T47D (cell line): ENCODE measurements at regions not wholly inside any gene's neighbourhood (a gene's known extent, or its start where the extent isn't known, plus 50 kb on each side); places are given as distances from the start of the nearest gene placed in this dataset.

ENCODE experiments used
- DNase-seq, 2 experiments: peaks; one replicate each; pipeline versions ENCODE4 v3.0.0 to v3.0.0-alpha.2; 2011 to 2012; ENCODE audit warnings: low read depth in 1 of 2, low spot score in 1 of 2
- JUND ChIP-seq: IDR thresholded peaks from 2 replicates; pipeline ENCODE4 v1.6.1; 2012; ENCODE audit warnings: low read depth
- in situ Hi-C: cut with HindIII; loops from 2 replicates; pipeline ENCODE4 v1.10.0; 2016; ENCODE audit warnings: low sequenced_read_pairs, low pct_unique_long_range_greater_than_20kb

DNA sequence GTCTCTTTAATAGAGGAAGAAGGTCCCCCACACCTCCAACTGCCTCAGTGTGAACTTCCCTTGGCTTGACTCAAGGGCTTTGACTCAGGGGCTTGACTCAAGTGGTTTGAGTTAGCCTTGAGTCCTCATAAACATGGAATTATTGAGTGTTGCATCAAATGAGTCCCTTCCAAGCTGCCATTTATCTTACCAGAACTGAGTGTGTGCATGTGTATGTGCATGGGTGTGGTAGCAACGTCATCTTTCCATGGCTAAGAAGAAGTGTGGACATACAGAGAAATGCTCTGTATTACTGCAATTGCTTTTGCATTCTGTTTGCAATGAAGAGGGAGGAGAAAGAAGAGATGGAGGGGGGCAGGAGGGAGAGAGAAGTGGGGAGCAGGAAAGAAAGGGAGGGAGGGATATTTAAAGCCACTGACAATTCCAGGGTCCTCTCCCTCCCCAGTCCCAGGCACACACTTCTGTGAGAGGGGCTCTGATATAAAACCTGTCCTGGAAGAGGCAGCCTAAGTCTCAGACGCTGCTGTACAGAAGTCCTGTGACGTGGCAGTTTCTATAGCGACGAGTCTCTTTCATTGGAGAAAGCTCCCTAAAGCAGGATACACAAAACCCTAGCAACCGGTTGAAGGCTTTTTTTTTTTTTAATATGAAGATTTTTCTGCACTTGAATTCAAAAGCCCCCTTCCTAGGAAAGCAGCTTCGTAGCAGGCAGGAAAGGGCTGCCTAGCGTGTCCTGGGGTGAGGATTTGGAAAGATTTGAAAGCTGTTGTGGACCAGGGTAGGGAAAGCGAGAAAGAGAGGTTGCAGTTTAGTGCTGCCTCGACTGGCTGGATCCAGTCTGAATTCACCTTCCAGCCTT, 93.3 kb upstream of the MAP1B start:
- DNase-seq: no peak
- no peak for TF ChIP-seq JUND
- in situ Hi-C loops: no loop called here

DNA sequence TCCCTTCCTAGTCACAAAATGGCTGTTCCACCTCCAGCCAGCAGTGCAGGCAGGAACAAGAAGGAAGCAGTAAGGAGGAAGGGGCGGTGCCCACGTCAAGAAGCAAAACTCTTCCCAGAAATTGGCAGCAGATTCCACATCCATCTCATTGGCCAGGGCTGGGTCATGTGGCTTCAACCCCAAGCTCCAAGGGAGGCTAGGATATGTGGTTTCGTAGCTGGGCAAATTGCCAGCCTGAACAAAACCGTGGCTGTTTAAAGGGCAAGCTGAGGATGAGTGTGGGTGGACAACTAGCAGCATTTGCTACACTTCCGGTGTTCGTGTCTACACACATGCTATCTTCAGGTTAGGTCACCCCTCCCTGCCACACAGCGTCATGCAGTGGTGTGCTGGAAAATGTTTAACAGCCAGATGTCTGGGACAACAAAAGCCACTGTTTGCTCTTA, 92.1 kb upstream of the MAP1B start:
- peak in 1 of 2 experiments; percentile 55 for DNase-seq
- in situ Hi-C loops: no loop called here

DNA sequence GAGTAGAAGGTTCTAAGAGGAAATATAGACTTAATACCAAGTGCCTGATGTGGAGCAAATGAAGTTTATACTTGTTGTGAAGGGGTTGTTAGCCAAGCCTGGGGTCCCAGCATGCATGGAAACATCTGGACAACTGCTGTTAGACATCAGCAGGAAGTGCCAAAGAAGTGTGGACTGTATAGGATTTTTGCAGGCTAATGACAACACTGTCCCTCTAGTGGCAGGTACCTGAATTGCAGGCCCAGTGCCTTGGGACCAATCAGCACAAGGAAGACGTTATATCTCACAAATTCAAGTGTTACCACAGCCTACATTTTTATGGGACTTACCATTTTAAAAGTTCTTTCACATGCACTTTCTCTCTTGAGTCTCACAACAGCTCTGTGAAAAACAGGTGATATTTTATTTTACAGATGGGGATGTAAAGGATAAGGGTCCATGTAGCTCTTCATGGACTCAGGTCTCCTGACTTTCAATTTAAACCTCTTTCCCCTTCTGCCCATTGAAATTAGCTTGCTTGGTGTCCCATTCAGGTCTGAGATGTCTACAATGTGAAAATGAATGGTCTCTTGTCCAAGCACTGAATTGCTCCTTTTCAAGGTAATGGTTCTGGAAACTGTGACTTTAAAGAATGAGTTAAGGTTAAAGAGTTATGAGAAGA, 89.0 kb upstream of the MAP1B start:
- TF ChIP-seq JUND: no peak
- peak in 1 of 2 experiments; percentile 28 for DNase-seq
- in situ Hi-C loops: no loop called here

More for the DNA sequence above, 92.1 kb upstream of the MAP1B start:
- no peak for TF ChIP-seq JUND

DNA sequence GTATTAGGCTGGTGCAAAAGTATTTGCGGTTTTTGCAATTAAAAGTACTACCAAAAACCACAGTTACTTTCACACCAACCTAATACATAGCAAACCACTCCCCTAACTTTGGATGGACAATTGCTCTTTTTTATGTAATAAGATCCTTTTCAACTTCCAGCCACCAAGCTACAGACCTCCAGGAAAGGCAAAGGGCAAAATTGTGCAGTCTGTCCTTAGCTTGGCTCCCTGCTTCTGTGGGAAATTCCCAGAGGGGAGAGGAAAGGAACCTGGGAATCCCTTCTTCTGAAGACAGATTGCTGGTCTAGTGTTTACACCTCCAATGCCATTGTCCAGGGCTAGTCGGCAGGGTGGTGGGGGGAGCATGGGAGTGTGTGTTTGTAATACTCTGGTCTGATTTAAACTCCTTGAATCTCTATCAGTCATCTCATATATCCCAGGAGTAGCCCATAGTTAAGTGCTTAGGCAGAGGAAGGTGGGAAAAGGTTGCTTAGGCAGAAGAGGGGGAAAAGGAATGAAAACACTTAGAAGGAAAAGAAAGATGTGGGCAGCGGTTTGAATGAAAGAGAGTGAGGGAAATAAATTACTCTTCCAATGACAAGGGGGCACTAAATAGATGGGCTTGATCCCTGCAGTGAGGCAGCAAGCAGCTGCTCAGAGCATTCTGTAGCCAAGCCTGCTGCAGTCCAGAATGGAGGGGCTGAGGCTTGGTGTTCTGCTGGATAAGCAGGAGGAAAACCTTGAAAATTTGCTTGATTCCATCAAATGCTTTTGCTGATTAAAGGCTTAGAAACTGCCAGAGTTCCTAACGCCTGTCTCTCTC, 86.9 kb upstream of the MAP1B start:
- in situ Hi-C loops: no loop called here
- DNase-seq: no peak
- no peak for TF ChIP-seq JUND

DNA sequence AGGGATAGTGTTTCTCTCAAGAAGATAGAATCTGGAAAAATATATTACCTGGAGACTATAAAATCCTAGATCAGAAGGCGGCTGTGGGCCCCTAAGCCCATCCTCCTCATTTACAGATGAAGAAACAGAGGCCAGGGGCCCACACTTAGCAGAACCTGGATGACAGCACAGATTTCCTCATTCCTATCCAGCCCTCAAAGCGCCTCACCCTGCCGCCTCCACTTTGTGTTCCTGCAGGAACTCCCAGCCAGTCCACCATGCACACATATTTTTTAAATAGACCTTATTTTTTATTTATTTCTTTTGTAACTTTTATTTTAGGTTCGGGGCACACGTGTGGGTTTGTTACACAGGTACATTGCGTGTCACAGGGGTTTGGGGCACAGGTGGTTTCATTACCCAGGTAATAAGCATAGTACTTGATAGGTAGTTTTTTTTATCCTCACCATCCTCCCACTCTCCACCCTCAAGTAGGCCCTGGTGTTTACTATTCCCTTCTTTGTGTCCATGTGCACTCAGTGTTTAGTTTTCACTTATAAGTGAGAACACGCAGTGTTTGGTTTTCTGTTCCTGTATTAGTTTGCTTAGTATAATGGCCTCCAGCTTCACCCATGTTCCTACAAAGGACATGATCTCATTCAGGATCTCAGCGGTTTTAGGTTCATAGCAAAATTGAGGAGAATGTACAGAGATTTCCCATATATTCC, 85.5 kb upstream of the MAP1B start:
- TF ChIP-seq JUND: no peak
- DNase-seq: no peak
- in situ Hi-C loops: no loop called here

DNA sequence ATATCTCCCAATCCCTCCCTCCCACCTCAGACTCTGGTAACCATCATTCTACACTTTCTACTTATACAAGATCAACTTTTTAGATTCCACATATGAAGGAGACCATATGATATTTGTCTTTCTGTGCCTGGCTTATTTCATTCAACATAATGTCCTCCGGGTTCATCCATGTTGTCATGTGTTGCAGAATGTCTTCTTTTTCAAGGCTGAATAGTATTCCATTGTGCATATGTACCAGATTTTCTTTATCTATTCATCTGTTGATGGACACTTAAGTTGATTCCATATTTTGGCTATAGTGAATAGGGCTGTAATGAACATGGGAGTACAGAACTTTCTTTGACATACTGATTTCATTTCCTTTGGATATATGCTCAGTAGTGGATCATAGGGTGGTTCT, 78.9 kb upstream of the MAP1B start:
- no peak for TF ChIP-seq JUND
- no peak for DNase-seq
- in situ Hi-C loops: no loop called here

DNA sequence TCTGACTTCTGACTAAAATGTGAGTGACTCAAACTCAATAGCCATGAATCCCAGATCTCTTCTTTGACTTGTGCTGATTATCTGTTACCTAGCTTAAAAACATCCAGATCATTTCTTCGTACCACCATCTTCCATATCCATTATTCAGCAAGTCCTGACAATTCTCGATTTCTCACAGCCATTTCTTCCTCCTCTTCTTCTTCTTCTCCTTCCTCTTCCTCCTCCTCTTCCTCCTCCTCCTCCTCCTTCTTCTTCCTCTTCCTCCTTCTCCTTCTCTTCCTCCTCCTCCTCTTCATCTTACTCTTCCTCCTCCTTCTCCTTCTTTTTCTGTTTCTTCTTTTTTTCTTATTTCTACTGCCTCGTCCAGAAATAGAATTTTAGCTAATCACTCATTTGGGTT, 77.0 kb upstream of the MAP1B start:
- TF ChIP-seq JUND: no peak
- no peak for DNase-seq
- in situ Hi-C loops: no loop called here

DNA sequence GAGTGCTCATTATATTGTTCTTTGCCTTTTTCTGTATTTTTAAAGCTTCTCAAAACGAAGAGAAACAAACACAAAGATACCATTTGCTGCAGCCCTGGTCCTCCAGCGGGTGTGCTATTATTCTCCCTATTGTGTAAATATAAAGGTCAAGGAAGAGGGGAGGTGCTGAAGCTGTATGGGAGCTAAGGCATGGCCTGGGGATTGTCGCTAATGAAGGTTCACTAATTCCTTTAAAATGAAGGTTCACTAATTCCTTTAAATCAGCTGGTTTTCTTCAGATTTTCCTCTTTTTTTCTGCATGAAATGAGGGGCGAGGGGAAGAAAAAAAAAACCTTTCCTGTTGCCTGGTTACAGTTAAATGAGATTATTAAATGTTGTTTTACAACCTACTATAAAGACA, 74.5 kb upstream of the MAP1B start:
- TF ChIP-seq JUND: no peak
- in situ Hi-C loops: no loop called here
- DNase-seq: no peak

DNA sequence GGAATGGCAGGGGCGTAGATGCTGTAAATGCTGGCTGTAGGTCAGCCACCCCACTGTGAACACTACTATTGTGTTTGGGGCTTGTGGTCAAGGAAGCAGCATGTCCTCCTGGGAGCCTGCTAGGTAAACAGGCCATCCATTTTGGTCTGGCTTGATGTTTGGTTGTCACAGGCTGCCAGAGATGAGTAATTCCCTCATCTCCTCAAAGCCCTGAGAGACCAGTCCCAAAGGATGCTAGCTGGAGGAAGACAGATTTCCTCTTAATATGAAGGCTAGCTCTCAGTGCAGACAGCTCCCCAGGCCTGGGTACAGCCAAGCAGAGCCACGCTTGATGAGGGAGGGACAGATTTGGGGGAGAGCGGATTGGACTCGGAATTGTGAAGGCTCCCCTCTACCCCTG, 72.5 kb upstream of the MAP1B start:
- TF ChIP-seq JUND: no peak
- no peak for DNase-seq
- in situ Hi-C loops: no loop called here

DNA sequence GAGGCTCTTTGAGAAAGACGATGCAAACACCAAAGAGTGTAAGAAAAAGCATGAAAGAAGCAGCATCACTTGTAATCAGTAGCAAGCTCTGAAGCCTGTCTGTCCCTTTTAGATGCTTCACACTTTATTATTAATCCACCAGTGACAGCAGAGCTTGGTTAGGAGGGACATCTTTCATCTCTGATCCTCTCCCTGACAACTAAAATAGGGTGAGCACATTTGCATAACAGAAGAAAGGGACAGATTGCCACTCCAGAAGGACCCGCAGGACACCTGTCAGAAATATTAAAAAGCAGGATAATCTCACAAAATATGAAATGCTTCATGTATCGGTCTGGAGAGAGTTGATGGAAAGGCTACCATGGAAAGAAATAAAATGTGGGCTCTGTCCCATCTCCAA, 71.4 kb upstream of the MAP1B start:
- DNase-seq: no peak

DNA sequence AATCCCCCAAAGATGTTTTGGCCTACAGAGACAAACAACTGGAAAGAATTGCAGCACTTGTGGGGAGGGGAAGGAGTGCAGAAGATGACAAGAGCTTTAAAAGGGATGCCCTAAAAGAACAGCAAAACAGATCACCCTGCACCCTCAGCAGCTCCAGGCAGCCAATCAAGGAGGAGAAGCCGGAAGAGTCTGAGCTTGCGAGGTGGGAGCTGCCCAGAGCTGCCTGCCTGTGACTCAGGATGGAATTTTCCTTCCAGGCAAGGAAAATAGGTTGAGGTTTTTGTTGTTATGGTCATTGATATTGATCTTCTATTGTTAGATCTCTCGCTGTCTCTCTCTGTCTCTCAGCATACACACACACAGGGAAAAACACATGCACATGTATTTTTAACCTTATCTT, 70.3 kb upstream of the MAP1B start:
- in situ Hi-C loops: no loop called here
- peak in 1 of 2 experiments; percentile 35 for DNase-seq
- TF ChIP-seq JUND: no peak

More for the DNA sequence above, 71.4 kb upstream of the MAP1B start:
- in situ Hi-C loops: no loop called here
- no peak for TF ChIP-seq JUND

DNA sequence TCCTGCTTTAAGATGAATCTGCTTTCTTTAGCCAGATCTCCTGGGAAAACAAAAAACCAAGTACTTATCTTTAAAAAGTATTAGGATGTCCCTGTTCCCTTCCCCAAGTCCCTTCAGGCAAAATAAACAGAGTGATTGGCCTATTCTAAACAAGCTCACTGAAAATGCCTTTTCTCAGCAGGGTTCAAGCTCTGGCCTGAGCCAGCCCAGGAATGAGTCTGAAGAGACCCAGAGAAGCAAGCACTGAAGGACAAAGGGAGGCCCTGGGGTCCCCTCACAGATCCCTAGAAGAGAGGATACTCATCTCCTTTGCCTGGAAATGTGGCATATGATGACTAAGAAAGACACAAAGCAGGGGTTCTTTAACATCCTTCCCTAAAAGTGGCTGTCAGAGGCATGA, 66.8 kb upstream of the MAP1B start:
- in situ Hi-C loops: no loop called here
- no peak for TF ChIP-seq JUND
- no peak for DNase-seq
